Osteocyte (in vitro differentiated cells): ENCODE measurements at regions not wholly inside any gene's neighbourhood (a gene's known extent, or its start where the extent isn't known, plus 50 kb on each side); places are given as distances from the start of the nearest gene placed in this dataset.

Experiments
- DNase-seq: peaks from one replicate; pipeline ENCODE4 v3.0.0; 2021; ENCODE audit warnings: mixed read lengths; ENCODE audit not compliant: unreplicated experiment; ENCODE audit errors: extremely low spot score
- H3K27ac Mint-ChIP-seq: one replicate; pipeline ENCODE4 v1.8.0; 2021; ENCODE audit warnings: mild to moderate bottlenecking, mixed read lengths; ENCODE audit not compliant: unreplicated experiment
- H3K27me3 Mint-ChIP-seq: one replicate; pipeline ENCODE4 v1.8.0; 2021; ENCODE audit warnings: mixed read lengths; ENCODE audit not compliant: unreplicated experiment
- H3K36me3 Mint-ChIP-seq: one replicate; pipeline ENCODE4 v1.8.0; 2021; ENCODE audit warnings: mixed read lengths; ENCODE audit not compliant: unreplicated experiment
- H3K4me1 Mint-ChIP-seq: one replicate; pipeline ENCODE4 v1.8.0; 2021; ENCODE audit warnings: mixed read lengths; ENCODE audit not compliant: unreplicated experiment
- H3K4me3 Mint-ChIP-seq: one replicate; pipeline ENCODE4 v1.8.0; 2021; ENCODE audit warnings: mild to moderate bottlenecking, moderate library complexity, mixed read lengths; ENCODE audit not compliant: unreplicated experiment
- H3K9me3 Mint-ChIP-seq: one replicate; pipeline ENCODE4 v1.8.0; 2021; ENCODE audit warnings: mixed read lengths; ENCODE audit not compliant: unreplicated experiment
- TF ChIP-seq, protein P1 (sequence below): fragments of 200-600 bp; sonication (generic); IDR thresholded peaks from 2 replicates; pipeline ENCODE4 v1.5.0; 2021; ENCODE audit warnings: antibody characterized with exemption, mild to moderate bottlenecking, moderate library complexity

DNA sequence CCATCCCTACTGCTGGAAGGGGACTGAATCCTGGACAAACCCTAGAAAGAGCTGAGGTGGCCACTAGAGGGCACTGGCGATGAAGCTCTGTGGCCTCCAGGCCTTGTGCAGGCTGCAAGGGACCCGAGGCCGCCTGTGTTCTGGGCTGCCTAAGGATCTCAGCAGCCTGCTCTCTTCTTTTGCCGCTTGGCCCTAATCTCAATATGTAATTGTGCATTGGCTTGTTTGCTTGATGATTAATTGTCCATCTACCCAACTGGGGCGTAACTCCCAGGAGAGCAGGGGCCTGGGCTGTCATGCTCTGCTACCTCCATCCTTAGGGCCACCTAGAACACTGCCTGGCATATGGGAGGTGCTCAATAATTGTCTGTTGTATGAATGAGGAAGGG is 73.8 kb downstream of the SYNE3 start:
- peak; percentile 92 for DNase-seq
- Mint-ChIP-seq H3K4me3 (no peak overlapping the region), H3K36me3 (peaks cover 57% of the 10 kb centered on the region), H3K27me3 (no peaks in the 10 kb centered on the region), H3K4me1 (peaks cover 40% of the 10 kb centered on the region), H3K9me3 (no peaks in the 10 kb centered on the region), H3K27ac (peak overlapping the region; percentile 99)
- TF ChIP-seq, protein P1, sequence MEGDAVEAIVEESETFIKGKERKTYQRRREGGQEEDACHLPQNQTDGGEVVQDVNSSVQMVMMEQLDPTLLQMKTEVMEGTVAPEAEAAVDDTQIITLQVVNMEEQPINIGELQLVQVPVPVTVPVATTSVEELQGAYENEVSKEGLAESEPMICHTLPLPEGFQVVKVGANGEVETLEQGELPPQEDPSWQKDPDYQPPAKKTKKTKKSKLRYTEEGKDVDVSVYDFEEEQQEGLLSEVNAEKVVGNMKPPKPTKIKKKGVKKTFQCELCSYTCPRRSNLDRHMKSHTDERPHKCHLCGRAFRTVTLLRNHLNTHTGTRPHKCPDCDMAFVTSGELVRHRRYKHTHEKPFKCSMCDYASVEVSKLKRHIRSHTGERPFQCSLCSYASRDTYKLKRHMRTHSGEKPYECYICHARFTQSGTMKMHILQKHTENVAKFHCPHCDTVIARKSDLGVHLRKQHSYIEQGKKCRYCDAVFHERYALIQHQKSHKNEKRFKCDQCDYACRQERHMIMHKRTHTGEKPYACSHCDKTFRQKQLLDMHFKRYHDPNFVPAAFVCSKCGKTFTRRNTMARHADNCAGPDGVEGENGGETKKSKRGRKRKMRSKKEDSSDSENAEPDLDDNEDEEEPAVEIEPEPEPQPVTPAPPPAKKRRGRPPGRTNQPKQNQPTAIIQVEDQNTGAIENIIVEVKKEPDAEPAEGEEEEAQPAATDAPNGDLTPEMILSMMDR, result peak; percentile 93

DNA sequence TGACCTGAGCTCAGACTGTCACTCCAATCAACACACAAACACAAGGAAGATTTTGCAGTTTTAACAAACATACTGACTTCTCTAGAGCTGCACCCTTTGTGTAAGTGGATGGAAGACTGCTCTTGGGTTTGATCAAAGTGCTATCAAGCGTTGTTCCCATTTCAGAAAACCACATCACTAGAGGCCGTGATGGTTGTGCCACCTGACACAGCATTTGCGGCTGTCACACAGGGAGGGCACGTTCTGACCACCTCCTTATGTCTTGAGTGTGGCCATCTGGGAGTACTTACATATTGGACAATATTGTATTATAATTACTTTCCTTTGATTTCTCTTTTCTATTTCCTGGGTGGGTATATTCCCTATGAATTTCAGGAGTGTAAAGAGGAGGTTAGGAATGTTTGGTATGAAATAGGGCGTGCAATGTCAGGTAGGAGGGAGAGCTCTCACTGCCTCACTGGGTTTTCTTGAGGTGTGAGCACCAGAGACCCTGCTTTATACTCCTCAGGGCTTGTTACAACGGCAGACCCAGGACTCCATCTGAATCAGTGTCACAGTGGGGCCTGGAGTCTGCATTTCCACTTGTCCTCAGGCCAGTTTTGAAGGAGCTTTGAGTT is 74.3 kb downstream of the SYNE3 start:
- peaks cover 40% of the 10 kb centered on the region for H3K4me1 Mint-ChIP-seq
- TF ChIP-seq, protein P1, result no peak
- H3K4me3 Mint-ChIP-seq, result no peak overlapping the region
- H3K27ac Mint-ChIP-seq, result peak overlapping the region; percentile 99
- H3K36me3 Mint-ChIP-seq, result peaks cover 57% of the 10 kb centered on the region
- no peaks in the 10 kb centered on the region for H3K27me3 Mint-ChIP-seq
- no peaks in the 10 kb centered on the region for H3K9me3 Mint-ChIP-seq
- DNase-seq, result no peak

DNA sequence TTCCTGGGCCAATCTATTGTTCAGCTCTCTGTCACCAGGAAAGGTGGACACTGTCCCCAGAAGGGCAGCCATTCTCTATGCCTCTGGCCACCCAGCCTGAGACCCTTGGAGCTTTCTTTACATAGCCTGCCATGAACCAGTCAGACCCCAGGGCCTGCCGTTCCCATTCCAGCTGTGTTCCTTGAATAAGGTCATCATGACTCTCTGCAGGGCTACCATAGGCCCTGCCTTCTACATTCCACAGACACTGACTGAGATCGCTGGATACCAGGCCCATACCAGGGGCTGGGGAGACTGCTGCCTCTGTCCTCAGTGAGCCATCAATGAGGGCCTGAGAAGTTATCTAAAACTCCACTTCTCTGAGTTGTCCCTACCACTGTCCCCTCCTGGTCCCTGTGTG is 75.5 kb downstream of the SYNE3 start:
- Mint-ChIP-seq H3K36me3 (peaks cover 59% of the 10 kb centered on the region), H3K27ac (peak overlapping the region; percentile 99), H3K4me1 (peaks cover 40% of the 10 kb centered on the region), H3K4me3 (peak overlapping the region; percentile 41), H3K9me3 (no peaks in the 10 kb centered on the region), H3K27me3 (no peaks in the 10 kb centered on the region)
- DNase-seq, result no peak
- TF ChIP-seq, protein P1, result no peak

DNA sequence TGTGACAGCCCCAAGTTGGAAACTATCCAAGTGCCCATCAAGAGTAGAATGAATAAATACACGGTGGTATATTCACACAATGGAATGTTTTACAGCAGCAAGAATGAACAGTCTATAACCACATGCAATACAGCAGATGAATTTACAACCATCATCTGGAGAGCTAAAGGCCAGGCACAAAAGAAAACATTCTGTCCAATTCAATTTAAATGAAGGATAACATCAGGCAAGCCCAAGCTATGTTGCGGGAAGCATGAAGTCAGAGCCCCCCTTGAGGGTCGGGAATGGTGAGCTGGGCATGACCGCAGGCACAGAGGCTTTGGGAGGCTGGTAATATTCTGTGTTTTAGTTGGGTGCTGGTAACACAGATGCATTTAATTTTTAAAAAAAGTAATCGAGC is 76.0 kb downstream of the SYNE3 start:
- peaks cover 4% of the 10 kb centered on the region for H3K9me3 Mint-ChIP-seq
- H3K27ac Mint-ChIP-seq, result peak overlapping the region; percentile 99
- peak overlapping the region; percentile 41 for H3K4me3 Mint-ChIP-seq
- TF ChIP-seq, protein P1, result no peak
- H3K27me3 Mint-ChIP-seq, result no peaks in the 10 kb centered on the region
- DNase-seq, result no peak
- peaks cover 58% of the 10 kb centered on the region for H3K36me3 Mint-ChIP-seq
- H3K4me1 Mint-ChIP-seq, result peaks cover 40% of the 10 kb centered on the region

DNA sequence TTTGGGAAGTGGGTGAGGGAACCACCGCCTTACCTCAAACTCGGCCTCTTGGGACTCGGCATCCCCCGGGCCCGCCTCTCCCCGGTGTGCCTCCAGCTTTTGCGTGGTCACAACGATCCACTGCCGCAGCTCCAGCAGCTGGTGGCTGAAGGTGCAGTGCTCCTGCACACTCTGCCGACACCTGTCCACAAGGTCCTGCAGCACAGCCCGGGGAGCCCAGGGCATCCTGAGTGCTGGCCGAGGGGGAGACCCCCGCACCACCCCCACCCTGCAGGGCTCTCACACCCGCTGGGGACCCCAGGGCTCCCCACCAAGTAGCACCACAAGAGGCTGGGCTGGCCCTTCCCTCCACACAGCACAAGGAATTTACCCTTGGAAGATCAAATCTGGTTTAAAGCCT is 76.6 kb downstream of the SYNE3 start:
- Mint-ChIP-seq H3K4me1 (peaks cover 40% of the 10 kb centered on the region), H3K27me3 (no peaks in the 10 kb centered on the region), H3K9me3 (peaks cover 9% of the 10 kb centered on the region), H3K4me3 (no peak overlapping the region), H3K27ac (peak overlapping the region; percentile 99), H3K36me3 (peaks cover 58% of the 10 kb centered on the region)
- TF ChIP-seq, protein P1, result no peak
- no peak for DNase-seq
